ENCODE measurements at regions not wholly inside any gene's neighbourhood (a gene's known extent, or its start where the extent isn't known, plus 50 kb on each side); places are given as distances from the start of the nearest gene placed in this dataset.

- no peak for TF ChIP-seq CTCF (IDR thresholded peaks at IDR 0.05)
- Histone ChIP-seq H3K4me3 (no peak overlapping the region), H3K36me3 (ENCODE audit: insufficient read depth in 1 of 2, low read depth in 1 of 2) (no peaks in the 10 kb centered on the region), H3K27ac (no peak overlapping the region), H3K27me3 (ENCODE audit: insufficient read depth in 3 of 3, low read length in 2 of 3) (peaks cover 0 to 4% (median 0%) of the 10 kb centered on the region in 3 donors), H3K4me1 (no peaks in the 10 kb centered on the region), H3K9me3 (no peaks in the 10 kb centered on the region)
- intact Hi-C loops (cut with DNase I) = no loop called here
- no peak for ATAC-seq
- DNase-seq = no peak
- 51 to 65% (median 57%) methylated on average over 2 of the region's 2 CpGs for WGBS, 3 donors
Observed at GRCh38 chr2:145090841-145091761, 571.2 kb upstream of the ZEB2 start.

GRCh38 chr2:145088756-145089155 is 568.8 kb upstream of the ZEB2 start:
- no peak for TF ChIP-seq CTCF (IDR thresholded peaks at IDR 0.05)
- intact Hi-C loops (cut with DNase I) = no loop called here
- no peak for DNase-seq
- Histone ChIP-seq H3K9me3 (no peaks in the 10 kb centered on the region), H3K36me3 (ENCODE audit: insufficient read depth in 1 of 2, low read depth in 1 of 2) (no peaks in the 10 kb centered on the region), H3K27ac (no peak overlapping the region), H3K4me1 (no peaks in the 10 kb centered on the region), H3K4me3 (no peak overlapping the region), H3K27me3 (ENCODE audit: insufficient read depth in 3 of 3, low read length in 2 of 3) (peaks cover 0 to 4% (median 0%) of the 10 kb centered on the region in 3 donors)
- WGBS, 3 donors = 74 to 77% (median 77%) methylated on average over 2 of the region's 2 CpGs
- ATAC-seq = no peak

- Histone ChIP-seq H3K27ac (no peak overlapping the region), H3K27me3 (ENCODE audit: insufficient read depth in 3 of 3, low read length in 2 of 3) (peaks cover 0 to 4% (median 0%) of the 10 kb centered on the region in 3 donors), H3K9me3 (no peaks in the 10 kb centered on the region), H3K4me1 (no peaks in the 10 kb centered on the region), H3K4me3 (no peak overlapping the region), H3K36me3 (ENCODE audit: insufficient read depth in 1 of 2, low read depth in 1 of 2) (no peaks in the 10 kb centered on the region)
- TF ChIP-seq CTCF (IDR thresholded peaks at IDR 0.05) = no peak
- ATAC-seq = no peak
- intact Hi-C loops (cut with DNase I) = no loop called here
- WGBS, 3 donors = 50 to 62% (median 56%) methylated on average over 3 of the region's 3 CpGs
- no peak for DNase-seq
Observed at GRCh38 chr2:145086910-145087309, 567.0 kb upstream of the ZEB2 start.

GRCh38 chr2:145085612-145086011 is 565.7 kb upstream of the ZEB2 start:
- no peak overlapping the region for H3K4me3 ChIP-seq
- no peak for TF ChIP-seq CTCF (IDR thresholded peaks at IDR 0.05)
- no peaks in the 10 kb centered on the region for H3K36me3 ChIP-seq (ENCODE audit: insufficient read depth in 1 of 2, low read depth in 1 of 2)
- H3K27ac ChIP-seq = no peak overlapping the region
- H3K9me3 ChIP-seq = no peaks in the 10 kb centered on the region
- no peaks in the 10 kb centered on the region for H3K4me1 ChIP-seq
- ATAC-seq (no peak), DNase-seq (no peak)
- 19 to 27% (median 19%) methylated on average over 3 of the region's 3 CpGs for WGBS, 3 donors
- peaks cover 0 to 4% (median 0%) of the 10 kb centered on the region in 3 donors for H3K27me3 ChIP-seq (ENCODE audit: insufficient read depth in 3 of 3, low read length in 2 of 3)
- intact Hi-C loops (cut with DNase I) = no loop called here

Data from psoas muscle (tissue), 7 donors.